BLaER1 (cell line): ENCODE measurements at regions not wholly inside any gene's neighbourhood (a gene's known extent, or its start where the extent isn't known, plus 50 kb on each side); places are given as distances from the start of the nearest gene placed in this dataset.
"Not testable (repeated sequence)": the region's sequence is repeated elsewhere in the genome, so short reads cannot be mapped to it uniquely, and the experiment has no call there.

ENCODE experiments used
- H3K27ac ChIP-seq: shearing (Covaris generic); formaldehyde crosslinking; 2 replicates; pipeline ENCODE4 v1.8.1; 2022
- H3K27me3 ChIP-seq: shearing (Covaris generic); formaldehyde crosslinking; 2 replicates; pipeline ENCODE4 v1.8.1; 2022
- H3K36me3 ChIP-seq: shearing (Covaris generic); formaldehyde crosslinking; 2 replicates; pipeline ENCODE4 v1.8.1; 2022
- H3K4me1 ChIP-seq: shearing (Covaris generic); formaldehyde crosslinking; 2 replicates; pipeline ENCODE4 v1.8.1; 2022
- H3K4me2 ChIP-seq: shearing (Covaris generic); formaldehyde crosslinking; 2 replicates; pipeline ENCODE4 v1.8.1; 2022
- H3K4me3 ChIP-seq: shearing (Covaris generic); formaldehyde crosslinking; 2 replicates; pipeline ENCODE4 v1.8.1; 2022
- H3K9ac ChIP-seq: shearing (Covaris generic); formaldehyde crosslinking; 2 replicates; pipeline ENCODE4 v1.8.1; 2022
- H3K9me3 ChIP-seq: shearing (Covaris generic); formaldehyde crosslinking; 2 replicates; pipeline ENCODE4 v1.8.1; 2022
- H4K20me1 ChIP-seq: shearing (Covaris generic); formaldehyde crosslinking; 2 replicates; pipeline ENCODE4 v1.8.1; 2022
- Cebpa-rat ChIP-seq: shearing (Covaris generic); IDR thresholded peaks from 2 replicates; pipeline ENCODE4 v1.8.1; 2022

- H3K9me3 ChIP-seq: no peaks in the 10 kb centered on the region
- H3K4me3 ChIP-seq: no peak overlapping the region
- H3K9ac ChIP-seq: no peak overlapping the region
- H3K36me3 ChIP-seq: no peaks in the 10 kb centered on the region
- no peaks in the 10 kb centered on the region for H3K27me3 ChIP-seq
- no peak for TF ChIP-seq Cebpa-rat
- no peaks in the 10 kb centered on the region; the same call in 1 of the 2 replicates for H4K20me1 ChIP-seq
- no peaks in the 10 kb centered on the region for H3K4me1 ChIP-seq
- H3K4me2 ChIP-seq: no peak overlapping the region
- H3K27ac ChIP-seq: no peak overlapping the region
Measured at GRCh38 chrX:926991-927390, 285.5 kb downstream of the CRLF2 start.

GRCh38 chrX:926070-926469 lies 286.4 kb downstream of the CRLF2 start:
- Histone ChIP-seq H3K36me3 (no peaks in the 10 kb centered on the region), H3K4me3 (no peak overlapping the region), H4K20me1 (no peaks in the 10 kb centered on the region; the same call in 1 of the 2 replicates), H3K27me3 (no peaks in the 10 kb centered on the region), H3K9me3 (no peaks in the 10 kb centered on the region), H3K9ac (no peak overlapping the region), H3K4me1 (no peaks in the 10 kb centered on the region), H3K4me2 (no peak overlapping the region), H3K27ac (no peak overlapping the region)
- no peak for TF ChIP-seq Cebpa-rat

GRCh38 chrX:925652-926061 lies 286.8 kb downstream of the CRLF2 start:
- Histone ChIP-seq H3K4me1 (no peaks in the 10 kb centered on the region), H3K4me3 (no peak overlapping the region), H4K20me1 (no peaks in the 10 kb centered on the region; the same call in 1 of the 2 replicates), H3K36me3 (no peaks in the 10 kb centered on the region), H3K9ac (no peak overlapping the region), H3K27ac (no peak overlapping the region), H3K27me3 (no peaks in the 10 kb centered on the region), H3K4me2 (no peak overlapping the region), H3K9me3 (no peaks in the 10 kb centered on the region)
- no peak for TF ChIP-seq Cebpa-rat

- no peak for TF ChIP-seq Cebpa-rat
- no peak overlapping the region for H3K9ac ChIP-seq
- H4K20me1 ChIP-seq: no peaks in the 10 kb centered on the region; the same call in 1 of the 2 replicates
- no peaks in the 10 kb centered on the region for H3K4me1 ChIP-seq
- H3K4me3 ChIP-seq: no peak overlapping the region
- H3K27me3 ChIP-seq: no peaks in the 10 kb centered on the region
- no peak overlapping the region for H3K4me2 ChIP-seq
- H3K9me3 ChIP-seq: no peaks in the 10 kb centered on the region
- H3K27ac ChIP-seq: no peak overlapping the region
- no peaks in the 10 kb centered on the region for H3K36me3 ChIP-seq
Measured at GRCh38 chrX:925094-925493, 287.4 kb downstream of the CRLF2 start.

GRCh38 chrX:924017-924416 lies 288.4 kb downstream of the CRLF2 start:
- no peak overlapping the region for H3K4me3 ChIP-seq
- H3K9ac ChIP-seq: no peak overlapping the region
- no peak overlapping the region for H3K4me2 ChIP-seq
- H4K20me1 ChIP-seq: no peaks in the 10 kb centered on the region; the same call in 1 of the 2 replicates
- no peak for TF ChIP-seq Cebpa-rat
- no peaks in the 10 kb centered on the region for H3K36me3 ChIP-seq
- H3K27ac ChIP-seq: no peak overlapping the region
- H3K27me3 ChIP-seq: no peaks in the 10 kb centered on the region
- H3K9me3 ChIP-seq: no peaks in the 10 kb centered on the region
- H3K4me1 ChIP-seq: no peaks in the 10 kb centered on the region

GRCh38 chrX:920234-920799 lies 289.7 kb downstream of the SHOX start:
- H3K27me3 ChIP-seq: no peaks in the 10 kb centered on the region
- H3K4me3 ChIP-seq: no peak overlapping the region
- H3K4me2 ChIP-seq: no peak overlapping the region
- H3K9me3 ChIP-seq: no peaks in the 10 kb centered on the region
- H3K4me1 ChIP-seq: no peaks in the 10 kb centered on the region
- H3K36me3 ChIP-seq: no peaks in the 10 kb centered on the region
- no peak overlapping the region for H3K9ac ChIP-seq
- H3K27ac ChIP-seq: no peak overlapping the region
- no peak for TF ChIP-seq Cebpa-rat
- no peaks in the 10 kb centered on the region; the same call in 1 of the 2 replicates for H4K20me1 ChIP-seq

- Histone ChIP-seq H3K9ac (no peak overlapping the region), H3K4me2 (no peak overlapping the region), H4K20me1 (no peaks in the 10 kb centered on the region; the same call in 1 of the 2 replicates), H3K4me1 (no peaks in the 10 kb centered on the region), H3K27me3 (no peaks in the 10 kb centered on the region), H3K9me3 (no peaks in the 10 kb centered on the region), H3K27ac (no peak overlapping the region), H3K4me3 (no peak overlapping the region), H3K36me3 (no peaks in the 10 kb centered on the region)
- no peak for TF ChIP-seq Cebpa-rat
Measured at GRCh38 chrX:916230-916599, 285.6 kb downstream of the SHOX start.

- no peak overlapping the region for H3K4me3 ChIP-seq
- no peak overlapping the region for H3K9ac ChIP-seq
- H3K4me1 ChIP-seq: no peaks in the 10 kb centered on the region
- H3K27me3 ChIP-seq: no peaks in the 10 kb centered on the region
- no peaks in the 10 kb centered on the region for H3K36me3 ChIP-seq
- no peaks in the 10 kb centered on the region for H3K9me3 ChIP-seq
- no peak overlapping the region for H3K4me2 ChIP-seq
- no peak for TF ChIP-seq Cebpa-rat
- no peak overlapping the region for H3K27ac ChIP-seq
- H4K20me1 ChIP-seq: no peaks in the 10 kb centered on the region; the same call in 1 of the 2 replicates
Measured at GRCh38 chrX:915427-916229, 285.0 kb downstream of the SHOX start.

- no peak overlapping the region for H3K9ac ChIP-seq
- H3K4me2 ChIP-seq: no peak overlapping the region
- H3K27ac ChIP-seq: no peak overlapping the region
- no peaks in the 10 kb centered on the region for H3K27me3 ChIP-seq
- no peaks in the 10 kb centered on the region; the same call in 1 of the 2 replicates for H4K20me1 ChIP-seq
- no peaks in the 10 kb centered on the region for H3K36me3 ChIP-seq
- no peaks in the 10 kb centered on the region for H3K9me3 ChIP-seq
- no peak overlapping the region for H3K4me3 ChIP-seq
- no peak for TF ChIP-seq Cebpa-rat
- no peaks in the 10 kb centered on the region for H3K4me1 ChIP-seq
Measured at GRCh38 chrX:914206-914605, 283.6 kb downstream of the SHOX start.

- no peak overlapping the region for H3K27ac ChIP-seq
- no peaks in the 10 kb centered on the region for H3K27me3 ChIP-seq
- no peak overlapping the region for H3K9ac ChIP-seq
- H3K4me1 ChIP-seq: no peaks in the 10 kb centered on the region
- no peaks in the 10 kb centered on the region for H3K36me3 ChIP-seq
- H3K4me2 ChIP-seq: no peak overlapping the region
- no peak for TF ChIP-seq Cebpa-rat
- H3K9me3 ChIP-seq: no peaks in the 10 kb centered on the region
- H4K20me1 ChIP-seq: no peaks in the 10 kb centered on the region; the same call in 1 of the 2 replicates
- H3K4me3 ChIP-seq: no peak overlapping the region
Measured at GRCh38 chrX:912677-913076, 282.1 kb downstream of the SHOX start.

GRCh38 chrX:909068-909467 lies 278.5 kb downstream of the SHOX start:
- not testable (repeated sequence) for H3K27ac ChIP-seq, H3K27me3 ChIP-seq, H3K9ac ChIP-seq, H3K4me2 ChIP-seq, H3K4me3 ChIP-seq, H3K4me1 ChIP-seq, H3K9me3 ChIP-seq, H3K36me3 ChIP-seq, H4K20me1 ChIP-seq
